ENCODE measurements at regions not wholly inside any gene's neighbourhood (a gene's known extent, or its start where the extent isn't known, plus 50 kb on each side); places are given as distances from the start of the nearest gene placed in this dataset.
"Not testable (repeated sequence)": the region's sequence is repeated elsewhere in the genome, so short reads cannot be mapped to it uniquely, and the experiment has no call there.

DNA sequence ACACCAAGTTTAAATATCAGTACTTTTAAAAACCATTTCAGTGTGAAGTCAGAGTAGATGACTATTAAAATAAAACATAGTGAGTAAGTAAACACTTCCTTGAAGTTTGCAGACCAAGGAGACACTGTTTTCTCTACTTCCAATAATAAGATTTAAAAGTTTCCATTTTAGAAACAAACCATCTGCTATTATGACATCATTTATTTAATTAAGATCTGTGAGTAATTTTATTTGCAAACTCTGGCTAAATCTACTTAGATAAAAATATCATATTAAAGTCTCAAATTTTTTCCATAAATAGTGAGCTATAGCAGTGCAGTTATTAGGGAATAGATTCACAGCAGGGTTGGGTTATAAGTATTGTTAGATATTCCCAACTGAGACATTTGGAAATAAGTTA, 1267.0 kb upstream of the FLRT2 start:
- DNase-seq: no peak

GRCh38 chr14:84272290-84272721, 1257.6 kb upstream of the FLRT2 start:
- DNase-seq: no peak

DNA sequence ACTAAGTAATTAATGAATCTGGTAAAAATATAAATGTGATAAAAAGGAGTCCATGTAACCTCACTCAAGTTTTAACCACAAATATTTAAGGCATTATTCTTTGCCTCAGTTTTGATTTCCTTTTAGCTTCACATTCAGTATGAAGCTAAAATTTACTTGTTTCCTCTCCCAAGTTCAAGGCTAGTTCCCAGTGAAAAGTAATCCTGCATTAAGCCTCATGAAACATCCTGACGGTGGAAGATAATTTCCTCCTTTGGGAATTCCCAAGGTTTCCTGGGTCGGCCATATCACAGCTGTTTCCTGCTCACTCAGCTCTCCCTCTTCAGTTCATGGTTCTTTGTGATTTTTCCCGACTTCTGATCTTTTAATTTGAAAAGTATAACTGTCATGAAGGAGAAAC, 1256.8 kb upstream of the FLRT2 start:
- no peak for DNase-seq

DNA sequence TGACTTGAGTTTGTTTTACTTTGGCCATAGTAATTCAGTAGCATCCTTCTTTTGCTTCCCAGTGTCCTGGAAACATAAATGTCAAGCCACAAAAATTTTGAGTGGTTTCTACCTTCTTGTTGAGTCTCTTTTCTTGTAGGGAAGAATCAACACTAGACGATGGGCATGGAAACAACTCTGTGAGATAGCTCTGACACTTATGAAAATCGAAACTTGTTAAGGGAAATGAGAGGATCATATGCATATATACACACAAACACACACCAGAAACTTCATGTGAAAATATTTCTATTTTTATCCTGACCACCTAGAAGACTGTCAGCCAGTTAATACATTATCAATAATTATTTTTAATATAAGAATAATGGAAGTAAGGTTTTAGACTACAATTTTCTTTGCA, 1247.3 kb upstream of the FLRT2 start:
- DNase-seq: no peak

- no peak for DNase-seq
These were observed 1241.2 kb upstream of the FLRT2 start for GRCh38 chr14:84288781-84289180.

DNA sequence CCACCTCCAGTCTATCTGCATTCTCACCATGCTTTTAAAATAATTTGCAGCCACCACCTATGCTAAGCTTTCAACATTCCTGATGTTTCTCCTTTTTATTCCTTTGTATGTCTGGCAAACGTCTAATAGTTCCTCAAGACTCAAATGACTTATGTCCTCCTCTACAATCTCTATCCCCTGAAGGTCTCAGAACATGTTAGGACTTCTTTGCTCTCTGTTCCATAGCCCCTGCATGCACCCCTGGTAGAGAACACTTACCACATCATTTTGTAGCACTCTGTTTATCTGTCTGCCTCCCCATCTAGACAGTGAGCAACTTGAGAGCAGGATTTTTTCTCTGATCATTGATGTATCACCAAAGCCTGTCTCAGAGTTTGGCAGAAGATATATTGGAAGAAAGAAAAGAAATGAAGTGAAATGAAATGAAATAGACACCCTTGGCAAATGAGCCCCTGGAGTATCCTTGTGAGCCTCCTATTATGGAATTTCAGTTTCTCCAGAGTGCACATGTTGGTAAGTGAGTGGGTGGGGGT, 1231.2 kb upstream of the FLRT2 start:
- no peak for DNase-seq

DNA sequence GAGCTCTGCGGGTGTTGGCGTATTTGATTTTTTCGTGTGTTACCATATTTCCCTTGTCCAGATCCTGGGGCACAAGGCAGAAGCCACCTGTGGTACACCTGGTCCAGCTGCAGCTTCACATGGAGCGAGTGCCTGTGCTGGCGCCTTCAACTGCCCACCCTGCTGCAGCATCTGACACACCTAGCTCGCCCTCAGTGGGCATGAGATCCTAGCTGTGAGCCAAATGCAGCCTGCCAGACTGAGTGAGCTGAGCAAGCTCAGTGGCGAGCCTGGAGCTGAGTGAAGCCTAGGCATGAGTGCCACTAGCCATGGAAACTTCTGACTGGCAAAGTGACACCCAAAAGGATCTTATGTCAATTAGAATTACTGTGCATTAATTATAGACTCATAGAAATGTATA, 1226.8 kb upstream of the FLRT2 start:
- no peak for DNase-seq

DNA sequence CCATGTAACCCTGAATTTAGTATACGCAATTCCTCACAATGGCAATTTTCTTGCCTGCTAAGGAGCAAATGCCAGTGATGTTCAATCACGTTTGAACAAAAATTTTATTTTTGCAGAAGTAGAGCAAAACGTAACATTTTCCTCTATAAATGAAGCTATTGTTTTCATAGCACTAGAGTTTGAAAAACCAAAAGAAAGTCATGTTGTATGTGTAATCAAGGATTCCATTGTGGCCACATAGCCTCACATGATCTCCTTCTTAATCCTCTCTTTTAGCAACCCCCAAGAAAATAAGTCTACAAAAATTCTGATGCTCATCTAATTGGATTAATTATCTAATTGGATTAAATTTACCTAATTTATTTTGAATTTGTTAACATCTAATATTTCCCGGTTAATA, 1217.4 kb upstream of the FLRT2 start:
- no peak for DNase-seq

- no peak for DNase-seq
These were observed 1206.5 kb upstream of the FLRT2 start for GRCh38 chr14:84323450-84323849.

GRCh38 chr14:84323978-84324377, 1206.0 kb upstream of the FLRT2 start:
- no peak for DNase-seq

DNA sequence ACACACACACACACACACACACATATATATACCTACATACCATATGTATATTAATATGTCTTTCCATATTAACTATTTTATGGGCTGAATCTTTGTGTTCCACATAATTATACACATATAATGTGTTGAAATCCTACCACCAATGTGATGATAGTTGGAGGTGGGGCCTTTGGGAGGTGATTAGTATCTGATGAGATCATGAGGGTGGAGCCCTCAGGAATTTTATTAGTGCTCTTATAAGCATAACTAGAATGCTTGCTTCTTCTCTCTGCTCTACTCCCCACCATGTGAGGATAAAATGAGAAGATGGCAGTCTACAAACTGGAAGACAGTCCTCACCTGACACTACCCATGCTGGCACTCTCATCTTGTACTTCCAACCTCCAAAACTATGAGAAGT, 1193.5 kb upstream of the FLRT2 start:
- no peak for DNase-seq

GRCh38 chr14:84340938-84341337, 1189.0 kb upstream of the FLRT2 start:
- no peak for DNase-seq

GRCh38 chr14:84341867-84342266, 1188.1 kb upstream of the FLRT2 start:
- DNase-seq: not testable (repeated sequence)

- DNase-seq: no peak
These were observed 1186.3 kb upstream of the FLRT2 start for GRCh38 chr14:84343656-84344055.

DNA sequence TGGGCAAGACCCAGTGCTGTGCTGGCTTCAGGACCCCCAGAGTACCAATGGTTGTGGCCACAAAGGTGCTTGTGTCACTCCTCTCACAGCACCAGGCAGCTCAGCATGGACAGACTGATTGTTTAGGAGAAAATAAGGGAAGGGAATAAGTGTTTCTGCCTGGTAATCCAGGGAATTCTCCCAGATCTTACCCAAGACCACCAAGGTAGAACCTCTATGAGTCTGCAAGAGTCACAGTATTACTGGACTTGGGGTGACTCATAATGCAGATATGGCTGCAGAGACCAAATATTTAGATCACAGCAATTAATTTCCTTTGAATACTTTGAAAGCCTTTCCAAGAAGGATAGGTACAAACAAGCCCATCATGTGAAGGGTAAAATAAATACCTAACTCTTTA, 1178.3 kb upstream of the FLRT2 start:
- no peak for DNase-seq

GRCh38 chr14:84361476-84361875, 1168.5 kb upstream of the FLRT2 start:
- no peak for DNase-seq

GRCh38 chr14:84375235-84375634, 1154.7 kb upstream of the FLRT2 start:
- DNase-seq: no peak

DNA sequence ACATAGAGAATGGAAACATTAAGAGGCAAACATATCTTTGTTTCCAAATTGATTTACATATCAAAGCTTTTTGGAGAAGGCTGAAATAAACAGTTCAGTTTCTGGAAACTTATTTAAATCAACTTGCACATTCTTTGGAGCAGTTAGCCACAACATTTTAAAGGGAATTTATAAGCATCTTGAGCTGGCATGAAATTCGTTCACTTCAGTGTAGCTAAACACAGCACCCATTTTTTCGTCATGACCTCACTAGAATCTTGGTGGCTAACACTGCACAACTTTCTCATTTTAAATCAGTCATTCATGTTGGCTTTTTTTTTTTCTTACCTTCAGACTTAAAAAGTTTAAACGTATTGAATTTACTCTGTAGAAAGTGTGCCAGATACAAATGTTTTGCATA, 1139.9 kb upstream of the FLRT2 start:
- DNase-seq: no peak

- no peak for DNase-seq
These were observed 1132.3 kb upstream of the FLRT2 start for GRCh38 chr14:84397631-84398030.

- peak; percentile 12 for DNase-seq
These were observed 1130.5 kb upstream of the FLRT2 start for GRCh38 chr14:84399296-84399910.

DNA sequence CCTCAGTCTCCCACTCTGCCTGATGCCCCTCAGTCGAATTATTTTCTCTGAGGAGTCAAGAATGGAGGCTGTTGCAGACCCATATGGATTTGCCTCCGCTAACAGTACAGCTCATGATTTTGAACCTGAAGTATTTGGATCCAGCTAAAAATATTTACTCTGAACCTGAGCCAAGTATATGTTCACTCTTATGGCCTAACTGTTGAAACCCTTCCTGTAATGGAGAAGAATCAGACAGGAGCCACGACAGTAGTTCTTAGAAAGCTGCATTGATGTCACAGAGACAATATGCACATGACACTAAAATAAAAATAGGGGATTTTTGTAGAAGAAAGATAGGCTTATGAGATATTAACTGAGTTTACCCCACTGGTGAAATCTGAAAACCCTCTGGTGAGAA, 1128.3 kb upstream of the FLRT2 start:
- DNase-seq: no peak

GRCh38 chr14:84403585-84403984, 1126.4 kb upstream of the FLRT2 start:
- DNase-seq: no peak

DNA sequence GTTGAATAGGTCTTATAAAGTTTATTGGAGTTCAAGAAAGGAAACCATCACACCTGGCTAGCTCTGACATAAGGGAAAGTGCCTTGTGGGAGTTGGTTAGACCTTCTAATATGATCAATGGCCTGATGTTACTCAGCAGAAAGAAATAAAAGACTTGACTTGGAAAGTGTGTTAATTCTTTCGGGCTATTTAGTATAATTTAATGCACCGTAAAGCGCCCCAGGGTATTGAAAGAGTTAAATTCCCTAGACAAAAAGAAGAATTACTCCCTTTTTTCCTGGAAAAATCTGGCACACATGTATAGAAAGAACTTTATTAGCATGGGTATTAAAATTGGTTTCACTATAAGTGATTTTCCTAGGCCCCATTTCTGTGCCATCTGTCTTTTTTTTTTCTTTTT, 1125.7 kb upstream of the FLRT2 start:
- no peak for DNase-seq

- DNase-seq: no peak
These were observed 1120.5 kb upstream of the FLRT2 start for GRCh38 chr14:84409435-84409834.

- DNase-seq: no peak
These were observed 1119.6 kb upstream of the FLRT2 start for GRCh38 chr14:84410344-84410743.

Data from activated gamma-delta T cell (primary cell).